ENCODE measurements at regions not wholly inside any gene's neighbourhood (a gene's known extent, or its start where the extent isn't known, plus 50 kb on each side); places are given as distances from the start of the nearest gene placed in this dataset.

GRCh38 chr12:74816398-74817175 lies 279.0 kb downstream of the ATXN7L3B start:
- DNase-seq (ENCODE audit: low read depth, low spot score), result no peak

- no peak for DNase-seq (ENCODE audit: low read depth, low spot score)
Observed at GRCh38 chr12:74817499-74817898, 279.9 kb downstream of the ATXN7L3B start.

DNA sequence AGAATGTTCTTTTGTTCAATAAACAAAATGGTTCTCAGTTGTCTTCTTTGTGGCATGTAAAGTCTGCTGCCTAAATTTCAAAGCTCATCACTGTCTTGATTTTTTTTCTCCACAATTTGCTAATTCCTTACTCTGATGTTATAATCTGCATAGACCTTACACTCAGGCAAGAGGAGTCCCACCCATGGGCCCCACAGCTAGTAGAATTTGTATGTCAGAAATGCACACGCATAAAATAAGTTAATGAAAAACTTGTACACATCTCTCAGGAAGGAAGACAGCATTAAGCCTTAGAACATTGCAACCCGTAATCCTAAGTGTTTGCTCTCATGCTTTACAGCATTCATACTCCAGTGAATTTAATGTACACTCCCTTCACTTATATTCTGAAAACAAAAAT lies 280.8 kb downstream of the ATXN7L3B start:
- DNase-seq (ENCODE audit: low read depth, low spot score), result no peak

DNA sequence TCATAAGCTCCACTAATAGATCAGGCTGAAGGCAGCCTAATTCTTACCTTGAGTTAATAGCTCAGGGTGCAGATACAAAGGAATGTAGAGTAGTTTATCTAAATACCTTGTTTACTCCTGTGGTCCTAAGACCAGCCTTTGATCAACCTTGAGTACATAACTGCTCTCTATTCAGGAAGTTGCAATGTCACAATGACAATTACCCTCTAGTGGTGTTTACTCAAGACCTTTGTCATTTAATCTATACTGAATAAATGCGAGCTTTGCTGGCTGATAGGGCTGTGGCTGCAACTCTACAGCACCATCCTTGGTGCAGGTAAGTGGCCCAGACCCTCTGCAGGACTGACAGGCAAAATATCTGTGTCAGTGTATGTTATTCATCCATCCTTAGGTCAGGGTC lies 282.7 kb downstream of the ATXN7L3B start:
- DNase-seq (ENCODE audit: low read depth, low spot score), result no peak

DNA sequence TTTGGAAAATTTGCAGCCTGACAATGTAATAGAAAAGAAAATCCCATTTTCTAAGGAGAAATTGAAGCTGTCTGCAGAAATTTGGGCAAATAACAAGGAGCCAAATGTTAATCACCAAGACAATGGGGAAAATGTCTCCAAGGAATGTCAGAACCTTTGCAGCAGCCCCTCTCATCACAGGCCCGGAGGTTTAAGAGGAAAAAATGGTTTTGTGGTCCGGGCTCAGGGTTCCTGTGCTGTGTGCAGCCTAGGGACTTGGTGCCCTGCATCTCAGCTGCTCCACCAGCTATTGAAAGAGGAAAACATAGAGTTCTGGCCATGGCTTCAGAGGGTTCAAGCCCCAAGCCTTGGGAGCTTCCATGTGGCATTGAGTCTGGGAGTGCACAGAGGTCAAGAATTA lies 298.9 kb downstream of the ATXN7L3B start:
- DNase-seq (ENCODE audit: low read depth, low spot score), result no peak

DNA sequence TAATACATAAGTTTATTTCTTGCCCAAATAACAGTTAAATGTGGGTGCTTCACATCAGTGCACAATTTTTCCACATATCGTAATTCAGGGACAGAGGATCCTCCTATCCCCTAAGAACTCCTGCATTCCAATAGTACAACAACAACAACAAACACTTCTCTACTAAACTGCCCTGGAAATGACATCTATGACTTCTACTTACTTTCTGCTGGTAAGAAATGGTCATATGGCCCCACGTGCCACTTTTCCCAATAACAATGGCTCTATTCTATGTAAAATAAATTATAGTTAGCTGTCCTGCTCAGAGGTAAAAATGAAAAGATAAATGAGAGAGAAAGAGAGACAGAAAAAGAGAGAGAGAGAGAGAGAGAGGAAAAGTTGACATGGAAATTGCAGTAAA lies 308.5 kb downstream of the ATXN7L3B start:
- DNase-seq (ENCODE audit: low read depth, low spot score), result no peak

GRCh38 chr12:74847169-74847568 lies 309.5 kb downstream of the ATXN7L3B start:
- no peak for DNase-seq (ENCODE audit: low read depth, low spot score)

DNA sequence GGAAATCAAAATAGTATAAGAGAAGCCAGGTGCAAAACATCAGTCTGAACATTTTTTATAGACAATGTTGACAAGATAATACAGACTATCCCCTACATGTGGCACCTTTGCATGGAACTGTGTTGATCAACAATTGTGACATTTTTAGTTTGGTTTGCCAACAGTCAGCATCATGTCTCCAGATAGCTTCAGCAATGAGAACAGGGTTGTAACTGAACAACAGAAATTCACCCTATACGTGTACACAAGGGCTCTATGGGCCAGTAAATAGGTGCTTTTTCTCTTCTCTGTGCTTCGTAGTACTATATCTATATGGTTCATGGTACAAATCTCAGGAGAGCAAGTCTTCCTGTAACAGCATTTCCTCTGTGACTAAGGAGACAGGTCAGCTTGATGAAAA lies 310.4 kb downstream of the ATXN7L3B start:
- DNase-seq (ENCODE audit: low read depth, low spot score), result no peak

DNA sequence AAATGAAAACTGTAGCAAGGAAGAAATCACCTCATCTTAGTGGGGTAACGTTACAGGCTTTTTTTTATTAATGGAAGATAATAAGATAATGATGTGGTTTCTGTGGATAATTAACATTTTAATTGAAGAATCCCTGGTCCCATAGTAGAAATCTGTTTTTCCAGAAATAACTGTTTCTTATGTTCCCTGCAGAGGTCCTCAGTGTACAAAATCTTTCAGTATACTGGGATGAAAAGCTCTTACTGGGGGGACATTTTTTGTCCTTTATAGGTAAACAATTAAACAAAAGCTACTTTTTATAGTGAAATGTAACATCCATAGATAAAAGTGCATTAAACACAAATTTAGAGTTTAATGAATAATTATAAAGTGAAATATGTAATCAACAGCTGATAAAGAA lies 312.2 kb downstream of the ATXN7L3B start:
- DNase-seq (ENCODE audit: low read depth, low spot score), result no peak

DNA sequence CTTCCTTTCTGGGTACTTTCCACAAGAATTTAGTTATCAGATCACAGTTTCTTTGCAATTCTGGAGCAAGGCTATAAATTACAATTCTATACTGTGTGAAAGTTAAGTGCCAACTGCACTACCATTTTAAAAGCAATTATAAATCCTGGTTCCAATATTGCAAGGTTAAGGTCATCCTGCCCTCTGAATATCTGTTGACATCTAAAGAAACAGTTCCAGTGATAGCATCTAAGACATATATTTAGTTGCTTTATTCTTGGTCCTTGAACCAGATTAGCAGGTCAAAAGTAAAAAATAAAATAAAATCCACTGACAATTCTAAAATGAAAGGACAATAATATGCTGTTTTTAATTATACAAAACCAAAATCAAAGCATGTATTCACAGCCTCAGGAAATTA lies 334.2 kb downstream of the ATXN7L3B start:
- DNase-seq (ENCODE audit: low read depth, low spot score), result no peak

- no peak for DNase-seq (ENCODE audit: low read depth, low spot score)
Observed at GRCh38 chr12:74885775-74886174, 323.9 kb downstream of the KCNC2 start.

- DNase-seq (ENCODE audit: low read depth, low spot score), result no peak
Observed at GRCh38 chr12:74889073-74889472, 320.6 kb downstream of the KCNC2 start.

- peak; percentile 8 for DNase-seq (ENCODE audit: low read depth, low spot score)
Observed at GRCh38 chr12:74889563-74890236, 319.9 kb downstream of the KCNC2 start.

DNA sequence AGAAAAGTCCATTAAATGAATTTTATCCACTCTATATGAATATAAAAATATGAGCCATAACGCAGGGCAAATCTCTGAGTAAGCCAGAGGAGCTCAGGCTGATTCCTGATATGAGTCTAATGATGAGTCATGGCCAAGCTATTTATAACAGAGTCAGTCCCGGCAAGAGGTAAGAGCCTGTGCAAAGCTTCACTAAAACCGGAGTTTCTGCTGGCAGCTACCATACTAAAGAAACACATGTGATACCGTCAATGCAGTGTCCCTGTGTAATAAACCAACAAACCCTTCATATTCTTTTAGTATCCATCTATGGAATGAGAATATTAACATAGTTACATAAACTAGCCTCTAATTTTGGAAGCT lies 319.4 kb downstream of the KCNC2 start:
- DNase-seq (ENCODE audit: low read depth, low spot score), result peak; percentile 38

DNA sequence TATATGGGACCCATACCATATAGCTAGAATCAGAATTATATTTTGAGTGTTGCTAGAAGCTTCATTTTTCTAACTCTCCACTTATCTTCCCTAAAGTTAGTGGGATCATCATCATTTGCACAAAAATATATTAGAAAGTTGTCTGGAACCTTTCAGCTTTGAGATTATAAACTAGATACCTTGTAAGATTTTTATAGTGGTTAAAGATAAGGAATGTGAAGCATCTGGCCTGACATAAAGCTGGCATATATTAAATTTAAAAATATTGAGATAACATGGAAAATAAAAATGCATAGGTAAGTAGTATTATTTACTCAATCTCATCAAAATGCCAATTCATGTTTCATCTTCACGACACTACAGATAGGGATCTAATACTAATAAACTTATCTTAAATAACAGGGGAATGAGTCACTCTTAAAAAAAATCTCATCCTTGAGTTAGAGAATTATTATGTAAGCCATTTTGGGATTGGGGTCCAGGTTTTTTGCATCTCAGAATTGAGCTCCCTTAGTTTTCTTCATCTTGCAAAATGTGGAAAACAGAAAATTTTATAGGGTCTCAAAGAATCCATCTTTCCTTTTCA lies 318.5 kb downstream of the KCNC2 start:
- no peak for DNase-seq (ENCODE audit: low read depth, low spot score)

GRCh38 chr12:74892057-74892633 lies 317.5 kb downstream of the KCNC2 start:
- no peak for DNase-seq (ENCODE audit: low read depth, low spot score)

DNA sequence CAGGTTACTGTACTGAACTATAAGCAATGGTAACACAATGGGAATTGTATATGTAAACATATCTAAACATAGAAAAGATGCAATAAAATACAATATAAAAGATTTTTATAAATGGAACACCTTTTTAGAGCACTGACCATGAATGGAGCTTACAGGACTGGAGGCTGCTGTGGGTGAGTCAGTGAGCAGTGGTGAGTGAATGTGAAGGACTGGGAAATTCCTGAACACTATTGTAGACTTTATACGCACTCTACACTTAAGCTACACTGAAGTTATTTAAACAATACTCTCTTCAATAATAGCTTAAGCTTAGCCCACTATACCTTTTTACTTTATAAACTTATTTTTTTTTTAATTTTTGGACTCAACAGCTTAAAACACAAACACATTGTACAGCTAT lies 313.5 kb downstream of the KCNC2 start:
- no peak for DNase-seq (ENCODE audit: low read depth, low spot score)

- DNase-seq (ENCODE audit: low read depth, low spot score), result no peak
Observed at GRCh38 chr12:74897425-74898211, 312.0 kb downstream of the KCNC2 start.

DNA sequence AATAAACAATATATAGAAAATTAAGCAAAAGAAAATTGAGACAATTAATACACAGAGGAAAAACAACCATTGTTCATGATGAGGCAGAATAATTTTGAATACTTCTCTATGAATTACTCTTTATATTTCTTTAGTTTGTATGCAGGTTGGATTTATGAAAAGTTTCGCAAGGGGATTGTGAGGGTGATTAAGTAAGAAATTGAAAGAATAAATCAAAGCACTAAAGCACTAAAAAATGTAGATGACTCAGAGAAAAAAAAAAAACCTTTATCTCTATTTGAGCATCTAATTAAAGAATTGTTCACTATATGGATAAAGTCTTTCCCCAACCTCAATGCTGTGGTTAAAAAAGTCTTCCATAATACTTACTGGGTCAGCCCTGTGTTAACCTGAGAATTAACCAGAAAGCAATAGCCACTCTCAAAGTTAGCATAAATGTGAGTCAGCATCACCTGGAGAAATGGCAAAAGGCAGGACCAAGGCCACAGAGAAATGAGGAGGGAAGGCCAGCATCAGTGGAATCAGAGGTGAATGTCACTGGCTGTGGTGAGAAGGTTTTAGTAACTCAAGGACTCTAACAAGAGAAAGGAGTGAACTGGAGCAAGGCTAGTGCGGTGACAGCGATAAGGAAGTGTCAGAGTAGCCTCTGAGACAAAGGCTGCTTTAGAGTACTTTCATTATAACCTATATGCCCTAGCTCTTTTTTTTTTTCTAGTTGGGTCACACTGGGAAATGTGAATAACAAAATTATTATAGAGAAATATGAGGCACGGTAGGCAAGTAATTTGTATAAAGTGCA lies 310.4 kb downstream of the KCNC2 start:
- no peak for DNase-seq (ENCODE audit: low read depth, low spot score)

DNA sequence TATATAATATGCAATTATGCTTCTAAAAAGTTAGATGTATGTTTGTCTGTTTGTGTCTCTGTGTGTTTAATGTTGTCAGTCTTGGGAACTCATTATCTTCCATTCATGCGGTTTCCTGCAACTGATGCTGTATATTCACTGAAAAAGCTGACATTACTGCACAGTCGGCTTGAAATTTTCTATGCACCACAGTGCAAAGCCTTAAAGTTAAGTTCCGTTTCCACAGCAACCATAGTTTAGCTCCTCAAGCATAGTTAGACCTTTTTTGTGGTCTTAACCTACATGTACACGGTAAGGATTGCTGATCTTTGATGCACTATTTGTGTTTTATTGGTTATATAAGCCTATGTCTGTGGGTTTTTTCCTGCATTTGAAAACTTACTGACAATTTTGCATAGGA lies 309.4 kb downstream of the KCNC2 start:
- no peak for DNase-seq (ENCODE audit: low read depth, low spot score)

GRCh38 chr12:74903522-74903921 lies 306.1 kb downstream of the KCNC2 start:
- no peak for DNase-seq (ENCODE audit: low read depth, low spot score)

Data from brain pericyte (primary cell).